CD14-positive monocyte (primary cell): ENCODE measurements at regions not wholly inside any gene's neighbourhood (a gene's known extent, or its start where the extent isn't known, plus 50 kb on each side); places are given as distances from the start of the nearest gene placed in this dataset.

Experiments used
- DNase-seq, 3 donors: peaks; one replicate each; pipeline ENCODE4 v3.0.0-alpha.2; 2011 to 2022
- H2AFZ ChIP-seq: 2 replicates; pipeline ENCODE4 v1.6.0; 2012; ENCODE audit warnings: mild to moderate bottlenecking, low read depth, low read length, inconsistent platforms; ENCODE audit not compliant: insufficient read depth, poor library complexity, severe bottlenecking
- H3K27ac ChIP-seq, 2 donors: 1 replicate in 1 of 2; 2 replicates in 1 of 2; pipeline ENCODE4 v1.5.1; 2012 to 2013; ENCODE audit warnings: low read length in 2 of 2, control low read depth in 1 of 2, inconsistent platforms in 1 of 2, low read depth in 1 of 2, mild to moderate bottlenecking in 1 of 2
- H3K27me3 ChIP-seq, 2 donors: one replicate each; pipeline versions ENCODE4 v1.6.0 to v1.6.1; 2011 to 2013; ENCODE audit warnings: low read length in 2 of 2; ENCODE audit not compliant: control insufficient read depth in 2 of 2, insufficient read depth in 2 of 2
- H3K36me3 ChIP-seq, 2 donors: replicated peaks in 1 of 2; 1 replicate in 1 of 2; 2 replicates in 1 of 2; pipeline versions ENCODE4 v1.5.1 to v1.6.1; 2012 to 2013; ENCODE audit warnings: low read length in 2 of 2, control low read depth in 1 of 2, inconsistent platforms in 1 of 2, mild to moderate bottlenecking in 1 of 2; ENCODE audit not compliant: insufficient read depth in 2 of 2, control insufficient read depth in 1 of 2
- H3K4me1 ChIP-seq, 2 donors: 1 replicate in 1 of 2; 2 replicates in 1 of 2; pipeline versions ENCODE4 v1.5.1 to v1.6.1; 2012 to 2013; ENCODE audit warnings: low read length in 2 of 2, control low read depth in 1 of 2, inconsistent platforms in 1 of 2, mild to moderate bottlenecking in 1 of 2, moderate library complexity in 1 of 2; ENCODE audit not compliant: insufficient read depth in 2 of 2, control insufficient read depth in 1 of 2
- H3K4me2 ChIP-seq: replicated peaks from 2 replicates; pipeline ENCODE3; 2012; ENCODE audit warnings: low read length, moderate library complexity, mild to moderate bottlenecking; ENCODE audit not compliant: poor library complexity, severe bottlenecking; ENCODE audit errors: extremely low read depth
- H3K4me3 ChIP-seq, 3 experiments: fragments of 200-600 bp in 1 of 3; sonication (generic) in 1 of 3; replicated peaks in 1 of 3; 1 replicate in 2 of 3; 2 replicates in 1 of 3; pipeline ENCODE4 v1.5.1; 2011 to 2013; ENCODE audit warnings: low read length in 3 of 3, mild to moderate bottlenecking in 3 of 3, control low read depth in 2 of 3, low read depth in 2 of 3, inconsistent platforms in 1 of 3, moderate library complexity in 1 of 3
- H3K79me2 ChIP-seq: 2 replicates; pipeline ENCODE4 v1.6.0; 2012; ENCODE audit warnings: mild to moderate bottlenecking, control low read depth, inconsistent platforms, low read length, moderate library complexity; ENCODE audit not compliant: insufficient read depth
- H3K9ac ChIP-seq: 2 replicates; pipeline ENCODE4 v1.6.0; 2017; ENCODE audit warnings: low read length, mild to moderate bottlenecking; ENCODE audit not compliant: insufficient read depth, poor library complexity, severe bottlenecking
- H3K9me3 ChIP-seq, 2 donors: replicated peaks in 1 of 2; 1 replicate in 1 of 2; 2 replicates in 1 of 2; pipeline versions ENCODE4 v1.5.1 to v1.6.1; 2012 to 2013; ENCODE audit warnings: low read length in 2 of 2, control low read depth in 1 of 2; ENCODE audit not compliant: control insufficient read depth in 1 of 2, insufficient read depth in 1 of 2
- H4K20me1 ChIP-seq: 2 replicates; pipeline ENCODE4 v1.6.0; 2012; ENCODE audit warnings: mild to moderate bottlenecking, low read length, control low read depth, moderate library complexity; ENCODE audit not compliant: insufficient read depth
- H3K27ac Mint-ChIP-seq, 7 donors: one replicate each; pipeline ENCODE4 v1.8.0; 2020; ENCODE audit warnings: mild to moderate bottlenecking in 7 of 7, mixed read lengths in 7 of 7, moderate library complexity in 6 of 7, inconsistent platforms in 2 of 7
- H3K27me3 Mint-ChIP-seq, 3 donors: one replicate each; pipeline ENCODE4 v1.8.0; 2021 to 2022; ENCODE audit warnings: low read depth in 3 of 3, mild to moderate bottlenecking in 3 of 3, mixed read lengths in 3 of 3, moderate library complexity in 3 of 3, inconsistent platforms in 1 of 3
- H3K36me3 Mint-ChIP-seq, 2 donors: one replicate each; pipeline ENCODE4 v1.8.0; 2020; ENCODE audit warnings: mixed read lengths in 2 of 2, inconsistent platforms in 1 of 2, mild to moderate bottlenecking in 1 of 2
- H3K4me1 Mint-ChIP-seq: one replicate; pipeline ENCODE4 v1.8.0; 2020; ENCODE audit warnings: mild to moderate bottlenecking, mixed read lengths
- H3K4me3 Mint-ChIP-seq, 2 donors: one replicate each; pipeline ENCODE4 v1.8.0; 2020; ENCODE audit warnings: mild to moderate bottlenecking in 2 of 2, mixed read lengths in 2 of 2, moderate library complexity in 1 of 2
- H3K9me3 Mint-ChIP-seq, 7 donors: one replicate each; pipeline ENCODE4 v1.8.0; 2020 to 2022; ENCODE audit warnings: mixed read lengths in 7 of 7, mild to moderate bottlenecking in 6 of 7, moderate library complexity in 6 of 7, inconsistent platforms in 2 of 7
- WGBS: methylation state at CpG from one replicate; pipeline ENCODE4 v1.1.5; 2013; ENCODE audit warnings: missing lambda C conversion rate; ENCODE audit not compliant: insufficient coverage; 5-methylcytosine and 5-hydroxymethylcytosine counted together
- intact Hi-C, 2 donors: fragments of 100-400 bp; cut with micrococcal nuclease; formaldehyde crosslinking; loops; one replicate each; pipeline versions ENCODE4 v1.15.0 to v1.15.1; 2023
- TF ChIP-seq, protein P1 (sequence below): fragments of 200-600 bp; IDR thresholded peaks from one replicate; pipeline ENCODE4 v1.8.0; 2022; ENCODE audit warnings: antibody characterized with exemption, mild to moderate bottlenecking

DNA sequence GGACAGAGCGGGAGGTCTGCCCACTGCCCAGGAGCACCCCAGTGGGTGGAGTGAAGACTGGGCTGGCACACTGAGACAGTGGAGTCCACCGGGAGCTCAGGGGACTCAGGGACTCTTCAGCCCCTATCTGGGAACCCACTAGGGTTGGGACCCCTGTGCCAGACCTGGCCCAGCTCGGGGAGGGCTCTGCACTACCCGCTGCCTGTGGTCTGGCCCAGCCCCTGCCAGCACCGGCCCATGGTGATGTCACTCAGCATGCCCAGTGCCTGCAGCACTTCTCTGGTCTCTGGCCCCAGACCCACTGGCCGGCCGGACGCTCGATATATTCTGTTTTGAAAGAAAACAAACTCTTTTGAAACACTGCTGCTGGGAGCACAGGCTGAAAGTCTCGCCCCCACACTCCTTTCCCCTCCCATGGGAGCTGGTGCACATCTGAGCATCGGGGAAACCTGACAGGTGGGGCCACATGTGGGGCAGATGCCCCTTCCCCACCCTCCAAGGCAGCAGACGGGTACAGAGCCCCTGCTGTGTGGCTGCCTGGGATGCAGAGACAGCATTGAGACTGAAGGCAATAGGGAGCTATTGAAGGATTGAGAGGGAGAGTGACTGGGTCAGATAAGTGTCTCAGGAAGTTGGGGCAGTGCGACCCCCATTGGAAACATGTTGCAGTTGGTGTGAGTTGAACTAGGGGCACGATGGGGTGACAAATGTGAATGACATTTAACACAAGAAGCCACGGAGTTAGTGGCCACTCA, 62.9 kb downstream of the MYEOV start:
- no peaks in the 10 kb centered on the region for H3K27me3 ChIP-seq
- Mint-ChIP-seq H3K27me3 (peaks cover 2 to 8% (median 6%) of the 10 kb centered on the region in 3 donors), H3K27ac (no peak overlapping the region), H3K9me3 (peaks cover 0 to 10% (median 9%) of the 10 kb centered on the region in 7 donors), H3K36me3 (no peaks in the 10 kb centered on the region), H3K4me3 (no peak overlapping the region), H3K4me1 (peaks cover 6% of the 10 kb centered on the region)
- no peaks in the 10 kb centered on the region for H3K36me3 ChIP-seq
- WGBS, result 93% methylated on average over 13 of the region's 15 CpGs
- DNase-seq, result no peak
- no peak overlapping the region for H3K9ac ChIP-seq
- H3K4me3 ChIP-seq, result no peak overlapping the region
- H2AFZ ChIP-seq, result no peak overlapping the region
- no peaks in the 10 kb centered on the region for H4K20me1 ChIP-seq
- TF ChIP-seq, protein P1, sequence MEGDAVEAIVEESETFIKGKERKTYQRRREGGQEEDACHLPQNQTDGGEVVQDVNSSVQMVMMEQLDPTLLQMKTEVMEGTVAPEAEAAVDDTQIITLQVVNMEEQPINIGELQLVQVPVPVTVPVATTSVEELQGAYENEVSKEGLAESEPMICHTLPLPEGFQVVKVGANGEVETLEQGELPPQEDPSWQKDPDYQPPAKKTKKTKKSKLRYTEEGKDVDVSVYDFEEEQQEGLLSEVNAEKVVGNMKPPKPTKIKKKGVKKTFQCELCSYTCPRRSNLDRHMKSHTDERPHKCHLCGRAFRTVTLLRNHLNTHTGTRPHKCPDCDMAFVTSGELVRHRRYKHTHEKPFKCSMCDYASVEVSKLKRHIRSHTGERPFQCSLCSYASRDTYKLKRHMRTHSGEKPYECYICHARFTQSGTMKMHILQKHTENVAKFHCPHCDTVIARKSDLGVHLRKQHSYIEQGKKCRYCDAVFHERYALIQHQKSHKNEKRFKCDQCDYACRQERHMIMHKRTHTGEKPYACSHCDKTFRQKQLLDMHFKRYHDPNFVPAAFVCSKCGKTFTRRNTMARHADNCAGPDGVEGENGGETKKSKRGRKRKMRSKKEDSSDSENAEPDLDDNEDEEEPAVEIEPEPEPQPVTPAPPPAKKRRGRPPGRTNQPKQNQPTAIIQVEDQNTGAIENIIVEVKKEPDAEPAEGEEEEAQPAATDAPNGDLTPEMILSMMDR, result no peak
- intact Hi-C loops, result no loop called here
- H3K4me1 ChIP-seq, result no peaks in the 10 kb centered on the region
- peaks cover 5 to 16% of the 10 kb centered on the region in 2 donors for H3K9me3 ChIP-seq
- H3K27ac ChIP-seq, result no peak overlapping the region
- H3K79me2 ChIP-seq, result no peaks in the 10 kb centered on the region
- H3K4me2 ChIP-seq, result no peak overlapping the region

DNA sequence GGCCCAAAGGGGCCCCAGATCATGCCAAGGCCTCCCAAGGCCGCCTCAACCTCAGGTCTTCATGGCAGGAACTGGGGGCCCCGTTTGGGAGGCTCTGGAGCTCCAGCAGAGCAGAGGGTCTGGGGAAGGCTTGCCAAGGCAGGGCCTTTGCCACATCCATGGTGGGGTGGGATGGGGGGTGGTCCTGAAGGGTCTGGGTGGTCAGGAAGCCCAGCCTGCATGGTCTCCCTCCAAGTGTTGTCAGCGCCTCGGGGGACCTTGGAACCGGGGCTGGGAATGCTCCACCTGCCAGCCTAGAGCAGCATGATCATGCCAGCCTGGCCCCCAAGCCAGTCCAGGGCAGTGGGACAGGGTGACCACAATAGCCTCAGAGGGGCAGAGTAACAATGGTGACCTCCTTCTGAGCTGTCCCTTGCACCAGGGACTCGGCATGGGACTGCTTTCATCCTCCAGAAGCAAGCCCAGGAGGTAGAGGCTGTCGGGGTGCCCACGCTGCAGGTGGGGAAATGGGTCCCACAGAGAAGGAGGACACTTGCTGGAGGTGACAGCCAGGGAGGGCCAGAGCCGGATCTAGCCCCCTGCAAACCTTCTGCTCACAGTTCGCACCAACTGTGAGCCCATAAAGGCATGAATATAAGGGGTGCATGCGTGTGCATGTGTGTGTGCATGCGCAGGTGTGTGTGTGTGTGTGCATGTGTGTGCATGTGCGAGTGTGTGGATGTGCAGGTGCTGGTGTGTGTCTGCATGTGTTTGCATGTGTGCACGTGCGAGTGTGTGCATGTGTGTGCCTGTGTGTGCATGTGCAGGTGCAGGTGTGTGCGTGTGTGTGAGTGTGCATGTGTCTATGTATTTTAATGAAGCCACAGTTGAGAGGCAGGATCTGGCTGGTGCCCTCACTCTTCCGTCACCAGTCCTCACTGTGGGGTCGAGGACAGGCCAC, 63.8 kb downstream of the MYEOV start:
- H3K9me3 ChIP-seq, result peaks cover 5 to 16% of the 10 kb centered on the region in 2 donors
- no peaks in the 10 kb centered on the region for H3K27me3 ChIP-seq
- Mint-ChIP-seq H3K36me3 (no peaks in the 10 kb centered on the region), H3K4me1 (peaks cover 3% of the 10 kb centered on the region), H3K27me3 (peaks cover 2 to 8% (median 5%) of the 10 kb centered on the region in 3 donors), H3K27ac (peak overlapping the region in 1 of 7 donors; percentile 16), H3K9me3 (peaks cover 0 to 10% (median 9%) of the 10 kb centered on the region in 7 donors), H3K4me3 (no peak overlapping the region)
- no peak overlapping the region for H3K27ac ChIP-seq
- intact Hi-C loops, result no loop called here
- H3K4me1 ChIP-seq, result no peaks in the 10 kb centered on the region
- 91% methylated on average over 15 of the region's 18 CpGs for WGBS
- no peak overlapping the region for H3K9ac ChIP-seq
- no peaks in the 10 kb centered on the region for H4K20me1 ChIP-seq
- TF ChIP-seq, protein P1, result no peak
- H3K4me3 ChIP-seq, result no peak overlapping the region
- H3K36me3 ChIP-seq, result no peaks in the 10 kb centered on the region
- no peak overlapping the region for H2AFZ ChIP-seq
- H3K79me2 ChIP-seq, result no peaks in the 10 kb centered on the region
- no peak for DNase-seq
- H3K4me2 ChIP-seq, result no peak overlapping the region
